ENCODE measurements at regions not wholly inside any gene's neighbourhood (a gene's known extent, or its start where the extent isn't known, plus 50 kb on each side); places are given as distances from the start of the nearest gene placed in this dataset.

DNA sequence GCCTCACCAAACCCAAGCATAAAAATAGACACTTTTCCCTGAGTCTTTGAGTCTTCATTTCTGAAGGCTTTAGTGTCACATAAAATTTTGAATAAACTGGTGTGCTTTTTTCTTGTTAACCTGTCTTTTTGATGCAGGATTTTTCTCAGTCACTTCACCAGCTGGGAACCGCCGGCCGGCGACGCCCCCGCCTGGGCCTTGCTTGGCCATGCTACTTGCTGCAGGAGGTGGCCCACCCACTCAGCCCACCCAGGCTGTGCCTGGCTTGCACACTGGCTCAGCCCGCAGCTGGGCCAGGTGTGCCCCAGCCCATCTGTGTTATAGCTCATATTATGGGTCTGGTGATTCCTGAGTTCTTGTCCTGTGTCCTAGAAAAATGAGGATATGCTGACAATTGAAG, 247.4 kb upstream of the CACNA2D1 start:
- Histone ChIP-seq H2BK20ac (ENCODE audit: low read depth, low read length) (no peak overlapping the region), H2AFZ (replicated peaks; ENCODE audit: low read length, poor library complexity) (no peak overlapping the region), H3K23ac (ENCODE audit: low read depth, low read length) (no peak overlapping the region), H3K4me3 (ENCODE audit: insufficient read depth, low read depth, low read length) (no peak overlapping the region), H4K5ac (ENCODE audit: low read depth, low read length) (no peak overlapping the region), H3K18ac (ENCODE audit: low read depth, low read length) (no peak overlapping the region), H2BK15ac (ENCODE audit: low read depth, low read length) (no peak overlapping the region), H3K27ac (ENCODE audit: insufficient read depth, low read length) (no peak overlapping the region), H3K79me1 (ENCODE audit: low read depth in 1 of 2, low read length in 2 of 2) (no peaks in the 10 kb centered on the region), H2BK120ac (ENCODE audit: low read depth, low read length) (no peak overlapping the region), H4K8ac (ENCODE audit: low read depth in 2 of 2, low read length in 2 of 2) (no peak overlapping the region), H3K9me3 (ENCODE audit: control insufficient read depth, insufficient read depth, low read length) (no peaks in the 10 kb centered on the region), H4K91ac (ENCODE audit: insufficient read depth, low read depth, low read length) (no peak overlapping the region), H2AK9ac (replicated peaks; ENCODE audit: low read depth, low read length, poor library complexity) (no peak overlapping the region), H3K9me1 (ENCODE audit: insufficient read depth, low read length) (no peaks in the 10 kb centered on the region), H3K4me2 (ENCODE audit: low read depth, low read length) (no peak overlapping the region), H3K36me3 (ENCODE audit: control insufficient read depth, insufficient read depth, low read length) (no peaks in the 10 kb centered on the region), H4K20me1 (ENCODE audit: insufficient read depth, low read length) (no peaks in the 10 kb centered on the region), H3K9ac (ENCODE audit: low read depth, low read length) (no peak overlapping the region), H3K4ac (ENCODE audit: low read depth, low read length) (no peak overlapping the region), H2AK5ac (ENCODE audit: low read depth, low read length) (no peak overlapping the region), H2BK5ac (ENCODE audit: low read depth, low read length, poor library complexity, severe bottlenecking) (no peak overlapping the region), H3K27me3 (ENCODE audit: control insufficient read depth, insufficient read depth, low read length) (no peaks in the 10 kb centered on the region; the same call in 1 of the 2 replicates), H3K4me1 (ENCODE audit: control insufficient read depth, insufficient read depth, low read length) (no peaks in the 10 kb centered on the region), H3K56ac (ENCODE audit: extremely low read depth, insufficient read depth, low read length) (no peak overlapping the region), H3K14ac (replicated peaks; ENCODE audit: low read depth, low read length) (no peak overlapping the region)
- intact Hi-C loops (cut with micrococcal nuclease) (no loop called here), dilution Hi-C loops (cut with HindIII; ENCODE audit: low sequenced_read_pairs, unreplicated experiment) (no loop called here), in situ Hi-C loops (cut with MboI; ENCODE audit: low sequenced_read_pairs) (no loop called here)
- no CpG with 5 or more reads among the region's 7 CpGs for WGBS, 2 experiments (ENCODE audit: extremely low coverage in 2 of 2, insufficient read length in 1 of 2)
- ATAC-seq (ENCODE audit: low read depth) (no peak), DNase-seq (no peak)
- ChIA-PET CTCF (interaction anchor here (0.5 kb wide), 1 partner anchor 699 kb away, joined by 3 read pairs; no protein-coding TSS in a partner anchor), POLR2A (ENCODE audit: unreplicated experiment) (no interaction called here)
- BruUV-seq (replicated peaks) = no TSS peak
- TF ChIP-seq CEBPB (IDR thresholded peaks at IDR 0.05; ENCODE audit: low read depth, low read length) (no peak), BHLHE40 (IDR thresholded peaks at IDR 0.05; ENCODE audit: low read depth, low read length) (no peak), POLR2A (IDR thresholded peaks at IDR 0.05; ENCODE audit: low read depth, low read length) (no peak), MAZ (IDR thresholded peaks at IDR 0.05; ENCODE audit: borderline replicate concordance, low read depth, low read length) (no peak), MAFK (IDR thresholded peaks at IDR 0.05; ENCODE audit: low read depth, low read length) (no peak), CHD1 (IDR thresholded peaks at IDR 0.05; ENCODE audit: low read depth, low read length) (no peak), FOS (IDR thresholded peaks at IDR 0.05; ENCODE audit: low read depth, low read length) (no peak)
- TF ChIP-seq, protein P1, sequence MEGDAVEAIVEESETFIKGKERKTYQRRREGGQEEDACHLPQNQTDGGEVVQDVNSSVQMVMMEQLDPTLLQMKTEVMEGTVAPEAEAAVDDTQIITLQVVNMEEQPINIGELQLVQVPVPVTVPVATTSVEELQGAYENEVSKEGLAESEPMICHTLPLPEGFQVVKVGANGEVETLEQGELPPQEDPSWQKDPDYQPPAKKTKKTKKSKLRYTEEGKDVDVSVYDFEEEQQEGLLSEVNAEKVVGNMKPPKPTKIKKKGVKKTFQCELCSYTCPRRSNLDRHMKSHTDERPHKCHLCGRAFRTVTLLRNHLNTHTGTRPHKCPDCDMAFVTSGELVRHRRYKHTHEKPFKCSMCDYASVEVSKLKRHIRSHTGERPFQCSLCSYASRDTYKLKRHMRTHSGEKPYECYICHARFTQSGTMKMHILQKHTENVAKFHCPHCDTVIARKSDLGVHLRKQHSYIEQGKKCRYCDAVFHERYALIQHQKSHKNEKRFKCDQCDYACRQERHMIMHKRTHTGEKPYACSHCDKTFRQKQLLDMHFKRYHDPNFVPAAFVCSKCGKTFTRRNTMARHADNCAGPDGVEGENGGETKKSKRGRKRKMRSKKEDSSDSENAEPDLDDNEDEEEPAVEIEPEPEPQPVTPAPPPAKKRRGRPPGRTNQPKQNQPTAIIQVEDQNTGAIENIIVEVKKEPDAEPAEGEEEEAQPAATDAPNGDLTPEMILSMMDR (conservative IDR thresholded peaks at IDR 0.05; ENCODE audit: low read depth, low read length) = no peak
- TF ChIP-seq, protein P2, sequence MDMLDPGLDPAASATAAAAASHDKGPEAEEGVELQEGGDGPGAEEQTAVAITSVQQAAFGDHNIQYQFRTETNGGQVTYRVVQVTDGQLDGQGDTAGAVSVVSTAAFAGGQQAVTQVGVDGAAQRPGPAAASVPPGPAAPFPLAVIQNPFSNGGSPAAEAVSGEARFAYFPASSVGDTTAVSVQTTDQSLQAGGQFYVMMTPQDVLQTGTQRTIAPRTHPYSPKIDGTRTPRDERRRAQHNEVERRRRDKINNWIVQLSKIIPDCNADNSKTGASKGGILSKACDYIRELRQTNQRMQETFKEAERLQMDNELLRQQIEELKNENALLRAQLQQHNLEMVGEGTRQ (IDR thresholded peaks at IDR 0.05; ENCODE audit: low read depth, low read length) = no peak
